ENCODE measurements at regions not wholly inside any gene's neighbourhood (a gene's known extent, or its start where the extent isn't known, plus 50 kb on each side); places are given as distances from the start of the nearest gene placed in this dataset.

DNA sequence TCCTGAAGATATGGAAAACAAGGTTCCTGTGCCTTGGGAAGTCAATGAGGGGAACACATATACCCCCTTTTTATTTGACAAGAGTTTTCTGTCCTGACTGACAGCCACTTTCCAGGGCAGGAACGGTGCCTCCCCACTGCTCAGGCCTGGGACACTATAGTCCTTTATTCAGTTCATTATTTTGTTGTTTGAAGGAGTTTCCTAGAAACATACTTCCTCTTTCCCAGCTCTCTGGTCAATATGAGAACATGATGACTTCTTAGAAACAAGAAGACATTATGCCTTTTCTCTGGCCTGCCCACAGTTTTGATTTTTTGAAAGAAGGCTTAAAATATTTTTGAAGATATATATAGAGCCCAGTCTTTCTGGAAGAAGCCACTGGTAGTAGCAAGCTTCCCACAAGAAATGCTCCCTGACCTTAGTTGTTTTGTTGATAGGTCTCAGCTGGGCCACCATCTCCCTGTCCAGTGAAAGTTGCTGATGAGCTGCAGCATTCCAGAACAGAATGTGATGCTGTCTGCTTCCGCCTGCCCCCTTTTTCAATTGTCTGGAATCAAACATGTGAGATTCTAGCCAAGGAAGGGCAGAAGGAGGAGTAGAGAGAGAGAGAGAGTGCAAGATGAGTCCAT, 122.7 kb upstream of the ADRA1D start:
- no peak for TF ChIP-seq POLR2A (IDR thresholded peaks at IDR 0.05)
- TF ChIP-seq, protein P1, sequence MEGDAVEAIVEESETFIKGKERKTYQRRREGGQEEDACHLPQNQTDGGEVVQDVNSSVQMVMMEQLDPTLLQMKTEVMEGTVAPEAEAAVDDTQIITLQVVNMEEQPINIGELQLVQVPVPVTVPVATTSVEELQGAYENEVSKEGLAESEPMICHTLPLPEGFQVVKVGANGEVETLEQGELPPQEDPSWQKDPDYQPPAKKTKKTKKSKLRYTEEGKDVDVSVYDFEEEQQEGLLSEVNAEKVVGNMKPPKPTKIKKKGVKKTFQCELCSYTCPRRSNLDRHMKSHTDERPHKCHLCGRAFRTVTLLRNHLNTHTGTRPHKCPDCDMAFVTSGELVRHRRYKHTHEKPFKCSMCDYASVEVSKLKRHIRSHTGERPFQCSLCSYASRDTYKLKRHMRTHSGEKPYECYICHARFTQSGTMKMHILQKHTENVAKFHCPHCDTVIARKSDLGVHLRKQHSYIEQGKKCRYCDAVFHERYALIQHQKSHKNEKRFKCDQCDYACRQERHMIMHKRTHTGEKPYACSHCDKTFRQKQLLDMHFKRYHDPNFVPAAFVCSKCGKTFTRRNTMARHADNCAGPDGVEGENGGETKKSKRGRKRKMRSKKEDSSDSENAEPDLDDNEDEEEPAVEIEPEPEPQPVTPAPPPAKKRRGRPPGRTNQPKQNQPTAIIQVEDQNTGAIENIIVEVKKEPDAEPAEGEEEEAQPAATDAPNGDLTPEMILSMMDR (IDR thresholded peaks at IDR 0.05 in 4 of 5, conservative IDR thresholded peaks at IDR 0.05 in 1 of 5): no peak
- Histone ChIP-seq H3K36me3 (no peaks in the 10 kb centered on the region), H3K4me1 (no peaks in the 10 kb centered on the region), H3K9me3 (no peaks in the 10 kb centered on the region), H3K27me3 (no peaks in the 10 kb centered on the region), H3K27ac (no peak overlapping the region), H3K4me3 (no peak overlapping the region)
- ATAC-seq (no peak), DNase-seq (no peak)
- in situ Hi-C loops (cut with MboI; ENCODE audit: low sequenced_read_pairs in 4 of 4): no loop called here
- intact Hi-C loops (cut with DNase I; ENCODE audit: low total_unique reads): no loop called here

DNA sequence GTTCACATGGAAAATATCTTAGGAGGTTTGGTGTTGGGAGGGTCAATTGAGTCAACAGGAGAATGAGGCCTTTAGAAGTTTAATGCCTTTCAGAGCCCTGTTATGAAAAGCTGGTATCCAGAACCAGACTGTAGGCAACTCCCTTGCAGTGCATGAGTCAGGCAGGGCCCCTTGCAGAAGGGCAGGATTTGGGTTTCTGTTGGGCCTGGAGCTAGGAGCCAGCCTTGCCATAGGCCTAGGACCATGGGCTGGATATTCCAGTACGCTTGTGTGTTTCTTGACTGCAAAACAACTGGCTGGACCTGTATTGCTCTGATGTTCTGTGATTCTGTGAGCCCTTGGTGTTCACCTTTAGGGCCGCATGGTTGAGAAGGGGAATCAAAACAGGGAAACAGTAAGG, 121.8 kb upstream of the ADRA1D start:
- ATAC-seq: no peak

DNA sequence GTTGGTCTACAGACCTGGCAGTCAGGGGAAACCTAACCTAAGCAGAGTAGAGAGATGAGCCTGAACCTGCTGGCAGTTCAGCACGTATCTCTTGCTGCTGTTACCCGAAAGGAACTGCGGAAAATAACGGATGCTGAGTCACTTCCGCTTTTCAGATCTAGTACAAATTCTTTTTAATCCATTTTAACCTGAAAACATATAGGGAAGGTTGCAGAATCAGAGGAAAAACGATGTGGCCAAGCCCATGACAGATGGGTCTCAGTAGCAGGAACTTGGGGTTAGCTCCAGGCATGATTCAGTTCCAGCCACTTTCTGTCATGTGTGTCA, 120.7 kb upstream of the ADRA1D start:
- Histone ChIP-seq H3K27me3 (no peaks in the 10 kb centered on the region), H3K27ac (no peak overlapping the region), H3K36me3 (no peaks in the 10 kb centered on the region), H3K9me3 (no peaks in the 10 kb centered on the region), H3K4me1 (no peaks in the 10 kb centered on the region), H3K4me3 (no peak overlapping the region)
- DNase-seq (no peak), ATAC-seq (no peak)
- TF ChIP-seq, protein P1 (IDR thresholded peaks at IDR 0.05 in 4 of 5, conservative IDR thresholded peaks at IDR 0.05 in 1 of 5): no peak
- no peak for TF ChIP-seq POLR2A (IDR thresholded peaks at IDR 0.05)
- intact Hi-C loops (cut with DNase I; ENCODE audit: low total_unique reads) (no loop called here), in situ Hi-C loops (cut with MboI; ENCODE audit: low sequenced_read_pairs in 4 of 4) (no loop called here)

More for the DNA sequence above, 121.8 kb upstream of the ADRA1D start:
- in situ Hi-C loops (cut with MboI; ENCODE audit: low sequenced_read_pairs in 4 of 4) (no loop called here), intact Hi-C loops (cut with DNase I; ENCODE audit: low total_unique reads) (no loop called here)
- TF ChIP-seq, protein P1 (IDR thresholded peaks at IDR 0.05 in 4 of 5, conservative IDR thresholded peaks at IDR 0.05 in 1 of 5): no peak
- TF ChIP-seq POLR2A (IDR thresholded peaks at IDR 0.05): no peak
- no peaks in the 10 kb centered on the region for H3K4me1 ChIP-seq
- no peaks in the 10 kb centered on the region for H3K27me3 ChIP-seq
- no peaks in the 10 kb centered on the region for H3K36me3 ChIP-seq
- DNase-seq: no peak
- no peak overlapping the region for H3K27ac ChIP-seq
- no peak overlapping the region for H3K4me3 ChIP-seq
- no peaks in the 10 kb centered on the region for H3K9me3 ChIP-seq

GRCh38 chr20:4369119-4369797, 120.2 kb upstream of the ADRA1D start:
- ATAC-seq (no peak), DNase-seq (no peak)
- no peak for TF ChIP-seq POLR2A (IDR thresholded peaks at IDR 0.05)
- TF ChIP-seq, protein P1 (IDR thresholded peaks at IDR 0.05 in 4 of 5, conservative IDR thresholded peaks at IDR 0.05 in 1 of 5): no peak
- Histone ChIP-seq H3K4me1 (no peaks in the 10 kb centered on the region), H3K4me3 (no peak overlapping the region), H3K27ac (no peak overlapping the region), H3K27me3 (no peaks in the 10 kb centered on the region), H3K36me3 (no peaks in the 10 kb centered on the region), H3K9me3 (no peaks in the 10 kb centered on the region)
- intact Hi-C loops (cut with DNase I; ENCODE audit: low total_unique reads): no loop called here
- in situ Hi-C loops (cut with MboI; ENCODE audit: low sequenced_read_pairs in 4 of 4): no loop called here

Data from gastrocnemius medialis (tissue), 4 donors.